LNCaP clone FGC (cell line): ENCODE measurements at regions not wholly inside any gene's neighbourhood (a gene's known extent, or its start where the extent isn't known, plus 50 kb on each side); places are given as distances from the start of the nearest gene placed in this dataset.
"Not testable (repeated sequence)": the region's sequence is repeated elsewhere in the genome, so short reads cannot be mapped to it uniquely, and the experiment has no call there.

ENCODE experiments used
- DNase-seq: peaks from one replicate; pipeline ENCODE4 v3.0.0-alpha.2; 2011; ENCODE audit warnings: low read depth
- H3K4me3 ChIP-seq: 2 replicates; pipeline ENCODE4 v1.5.1; 2011; ENCODE audit warnings: mild to moderate bottlenecking, low read depth, low read length, control low read depth
- TF ChIP-seq, protein P1 (sequence below): IDR thresholded peaks from 2 replicates; pipeline ENCODE4 v1.5.1; 2012; ENCODE audit warnings: mild to moderate bottlenecking; ENCODE audit not compliant: control insufficient read depth, insufficient read depth; ENCODE audit errors: extremely low read depth

DNA sequence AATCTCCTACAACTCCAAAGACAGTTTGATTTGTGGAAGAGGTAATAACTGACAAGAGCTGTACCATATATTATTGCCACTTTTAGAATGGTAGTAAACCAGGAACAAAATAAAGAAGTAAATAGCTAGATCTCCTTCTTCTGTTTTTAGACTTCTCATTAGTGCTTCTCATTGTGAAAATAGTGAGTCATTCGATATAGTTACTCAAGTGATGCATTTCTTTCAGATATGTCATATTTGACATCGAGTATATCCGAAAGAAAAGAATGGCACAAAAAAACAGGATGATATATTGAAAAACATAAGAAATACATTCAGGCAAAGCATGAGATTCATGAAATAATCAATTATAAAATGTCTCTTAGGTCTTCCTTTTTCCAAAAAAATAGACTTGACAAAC is 1346.1 kb downstream of the BRINP3 start:
- TF ChIP-seq, protein P1, sequence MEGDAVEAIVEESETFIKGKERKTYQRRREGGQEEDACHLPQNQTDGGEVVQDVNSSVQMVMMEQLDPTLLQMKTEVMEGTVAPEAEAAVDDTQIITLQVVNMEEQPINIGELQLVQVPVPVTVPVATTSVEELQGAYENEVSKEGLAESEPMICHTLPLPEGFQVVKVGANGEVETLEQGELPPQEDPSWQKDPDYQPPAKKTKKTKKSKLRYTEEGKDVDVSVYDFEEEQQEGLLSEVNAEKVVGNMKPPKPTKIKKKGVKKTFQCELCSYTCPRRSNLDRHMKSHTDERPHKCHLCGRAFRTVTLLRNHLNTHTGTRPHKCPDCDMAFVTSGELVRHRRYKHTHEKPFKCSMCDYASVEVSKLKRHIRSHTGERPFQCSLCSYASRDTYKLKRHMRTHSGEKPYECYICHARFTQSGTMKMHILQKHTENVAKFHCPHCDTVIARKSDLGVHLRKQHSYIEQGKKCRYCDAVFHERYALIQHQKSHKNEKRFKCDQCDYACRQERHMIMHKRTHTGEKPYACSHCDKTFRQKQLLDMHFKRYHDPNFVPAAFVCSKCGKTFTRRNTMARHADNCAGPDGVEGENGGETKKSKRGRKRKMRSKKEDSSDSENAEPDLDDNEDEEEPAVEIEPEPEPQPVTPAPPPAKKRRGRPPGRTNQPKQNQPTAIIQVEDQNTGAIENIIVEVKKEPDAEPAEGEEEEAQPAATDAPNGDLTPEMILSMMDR: no peak
- DNase-seq: no peak
- no peak overlapping the region for H3K4me3 ChIP-seq

- not testable (repeated sequence) for DNase-seq, H3K4me3 ChIP-seq
Measured at GRCh38 chr1:189139748-189140147, 1337.9 kb downstream of the BRINP3 start.

- no peak for DNase-seq
- H3K4me3 ChIP-seq: no peak overlapping the region
- TF ChIP-seq, protein P1: no peak
Measured at GRCh38 chr1:189141056-189141455, 1336.6 kb downstream of the BRINP3 start.

DNA sequence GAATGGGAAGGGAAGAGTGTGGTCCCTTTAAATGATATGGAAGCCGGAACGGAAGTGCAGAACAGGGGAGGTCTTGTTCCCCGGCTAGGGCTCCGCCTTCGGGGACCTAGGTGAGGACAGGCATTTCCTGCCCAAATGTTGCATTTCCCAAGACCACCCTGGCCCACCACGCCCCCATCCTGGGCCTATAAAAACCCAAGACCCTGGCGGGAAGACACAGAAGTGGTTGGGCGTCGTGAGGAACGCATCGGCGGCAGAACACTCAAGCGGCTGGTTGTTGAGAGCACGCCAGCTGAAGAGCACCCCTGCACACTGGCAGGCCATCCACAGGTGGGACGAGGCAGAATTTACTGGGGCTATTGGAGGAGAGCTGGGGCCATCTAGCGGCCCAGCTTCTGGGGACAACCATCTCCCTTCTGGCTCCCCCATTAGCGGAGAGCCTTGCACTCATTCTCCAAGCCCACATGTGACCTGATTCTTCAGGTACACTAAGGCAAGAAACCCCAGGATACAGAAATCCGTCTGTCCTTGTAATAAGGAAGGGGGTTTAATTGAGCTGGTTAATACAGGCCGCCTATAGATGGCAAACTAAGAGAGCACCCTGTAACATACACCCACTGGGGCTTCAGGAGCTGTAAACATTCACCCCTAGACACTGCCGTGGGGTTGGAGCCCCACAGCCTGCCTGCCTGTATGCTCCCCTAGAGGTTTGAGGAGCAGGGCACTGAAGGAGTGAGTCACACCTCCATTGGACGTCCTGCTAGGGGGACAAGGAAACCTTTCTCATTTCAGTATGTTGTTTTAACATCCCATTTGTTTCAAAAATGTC is 1327.9 kb downstream of the BRINP3 start:
- H3K4me3 ChIP-seq: no peak overlapping the region
- TF ChIP-seq, protein P1: peak; percentile 30; the same call in 1 of the 2 replicates
- DNase-seq: no peak

DNA sequence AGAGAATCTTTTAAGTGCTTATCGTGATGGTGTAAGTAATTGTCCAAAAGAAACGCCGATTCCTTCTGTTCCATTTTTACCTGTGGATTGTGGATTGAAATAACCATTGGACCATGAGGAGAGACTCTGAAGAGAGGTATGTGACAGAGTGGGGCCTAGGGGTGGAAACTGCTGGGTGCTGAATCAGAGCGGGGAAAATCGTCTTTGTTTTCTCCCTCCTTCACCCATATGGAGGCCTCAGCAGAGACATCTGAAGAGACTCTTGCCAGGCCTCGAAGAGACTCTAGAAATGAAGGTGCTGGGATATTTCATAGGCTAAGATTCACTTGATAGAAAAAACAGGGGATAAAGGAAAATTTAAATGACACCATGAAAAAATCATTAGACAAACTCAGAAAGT is 1327.0 kb downstream of the BRINP3 start:
- H3K4me3 ChIP-seq: no peak overlapping the region
- DNase-seq: no peak
- TF ChIP-seq, protein P1: no peak

GRCh38 chr1:189151361-189151760 is 1326.3 kb downstream of the BRINP3 start:
- TF ChIP-seq, protein P1: no peak
- H3K4me3 ChIP-seq: no peak overlapping the region
- DNase-seq: no peak

DNA sequence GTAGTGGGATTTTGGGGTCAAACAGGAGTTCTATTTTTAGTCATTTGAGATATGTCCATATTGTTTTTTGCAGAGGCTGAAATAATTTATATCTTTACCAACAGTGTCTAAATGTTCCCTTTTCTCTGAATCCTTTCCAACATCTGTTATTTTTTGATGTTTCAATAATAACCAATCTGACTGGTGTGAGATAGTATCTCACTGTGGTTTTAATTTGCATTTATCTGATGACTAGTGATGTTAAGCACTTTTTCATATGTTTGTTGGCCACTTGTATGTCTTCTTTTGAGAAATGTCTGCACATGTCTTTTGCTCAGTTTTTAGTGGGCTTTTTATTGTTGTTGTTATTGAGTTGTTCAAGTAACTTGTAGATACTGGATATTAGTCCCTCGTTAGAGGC is 1325.0 kb downstream of the BRINP3 start:
- no peak overlapping the region for H3K4me3 ChIP-seq
- no peak for DNase-seq
- TF ChIP-seq, protein P1: no peak
